Femur (tissue), 1 donor: ENCODE measurements at regions not wholly inside any gene's neighbourhood (a gene's known extent, or its start where the extent isn't known, plus 50 kb on each side); places are given as distances from the start of the nearest gene placed in this dataset.

Experiments used
- DNase-seq: peaks from one replicate; pipeline ENCODE4 v3.0.0-alpha.2; 2017

DNA sequence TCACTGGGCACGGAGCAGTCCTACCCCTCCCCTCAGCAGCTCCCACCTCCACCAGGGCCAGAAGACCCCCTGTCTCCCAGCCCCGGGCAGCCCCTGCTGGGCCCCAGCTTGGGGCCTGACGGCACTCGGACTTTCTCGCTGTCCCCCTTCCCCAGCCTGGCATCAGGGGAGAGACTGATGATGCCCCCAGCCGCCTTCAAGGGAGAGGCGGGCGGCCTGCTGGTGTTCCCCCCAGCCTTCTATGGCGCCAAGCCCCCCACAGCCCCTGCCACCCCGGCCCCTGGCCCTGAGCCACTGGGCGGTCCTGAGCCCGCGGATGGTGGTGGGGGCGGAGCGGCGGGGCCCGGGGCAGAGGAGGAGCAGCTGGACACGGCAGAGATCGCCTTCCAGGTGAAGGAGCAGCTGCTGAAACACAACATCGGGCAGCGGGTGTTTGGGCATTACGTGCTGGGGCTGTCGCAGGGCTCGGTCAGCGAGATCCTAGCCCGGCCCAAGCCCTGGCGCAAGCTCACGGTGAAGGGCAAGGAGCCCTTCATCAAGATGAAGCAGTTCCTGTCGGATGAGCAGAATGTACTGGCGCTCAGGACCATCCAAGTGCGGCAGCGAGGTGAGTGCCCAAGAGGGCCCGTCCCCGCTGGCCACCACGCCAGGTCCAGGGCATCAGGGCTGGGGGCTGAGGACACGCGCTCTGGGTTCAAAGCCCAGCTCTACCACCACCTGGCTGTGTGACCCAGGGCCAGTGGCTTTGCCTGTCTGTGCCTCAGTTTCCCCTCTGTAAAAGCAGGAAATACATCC, 58.6 kb downstream of the PHETA1 start:
- DNase-seq = no peak

DNA sequence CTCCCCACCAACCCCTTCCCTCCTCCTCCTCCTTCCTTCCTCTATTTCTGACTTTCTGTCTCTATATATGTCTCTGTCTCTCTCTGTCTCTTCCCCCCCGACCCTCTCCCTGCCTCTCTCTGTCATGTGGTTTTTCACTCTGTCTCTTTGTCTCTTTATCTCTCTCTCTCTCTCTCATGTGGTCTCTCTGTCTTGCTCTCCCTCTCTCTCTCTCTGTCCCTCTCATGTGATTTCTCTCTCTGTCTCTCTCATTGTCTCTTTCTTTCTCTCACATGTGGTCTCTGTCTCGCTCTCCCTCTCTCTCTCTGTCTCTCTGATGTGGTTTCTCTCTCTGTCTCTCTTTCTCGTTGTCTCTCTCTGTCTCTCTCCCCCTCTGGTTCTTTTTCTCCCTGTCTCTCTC, 59.3 kb downstream of the PHETA1 start:
- DNase-seq = no peak

DNA sequence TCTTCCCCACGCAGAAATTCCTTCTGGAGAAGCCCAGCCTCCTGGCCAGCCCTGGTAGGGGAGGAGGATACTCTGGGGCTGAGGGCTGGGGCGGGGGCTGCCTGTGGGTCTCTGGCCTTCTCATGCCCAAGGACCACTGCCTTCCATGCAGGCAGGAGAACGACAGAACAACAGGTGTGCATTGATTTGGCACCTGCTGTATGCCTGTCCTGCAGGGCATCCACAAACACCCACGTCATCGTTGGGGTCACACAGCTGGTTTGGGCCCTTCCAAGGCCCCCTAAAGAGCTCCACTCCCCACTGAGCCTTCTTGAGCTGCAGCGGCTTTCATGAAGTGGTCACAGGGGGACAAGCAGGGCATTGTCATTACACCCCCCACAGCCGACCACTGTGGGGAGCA, 60.4 kb downstream of the PHETA1 start:
- no peak for DNase-seq

DNA sequence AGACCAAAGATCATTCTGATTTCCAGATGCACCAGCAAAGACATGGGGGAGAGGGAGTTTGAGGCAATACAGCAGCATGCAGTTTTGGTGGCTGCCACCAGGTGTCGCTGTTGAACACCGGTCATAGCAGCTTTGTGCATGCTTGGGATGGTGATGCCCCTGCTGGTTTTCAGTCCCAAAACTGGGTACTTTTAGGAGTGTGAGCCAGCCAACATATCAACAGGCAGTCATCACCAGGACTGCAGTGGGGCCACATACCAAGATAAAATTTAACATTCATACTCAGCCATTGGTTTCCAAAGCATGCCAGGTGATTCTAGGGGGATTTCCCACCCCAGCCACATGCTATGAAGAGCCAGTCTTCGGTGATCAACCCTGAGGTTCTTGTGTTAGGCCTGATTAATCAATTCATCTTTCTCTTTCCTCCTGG, 64.2 kb downstream of the PHETA1 start:
- DNase-seq = no peak

DNA sequence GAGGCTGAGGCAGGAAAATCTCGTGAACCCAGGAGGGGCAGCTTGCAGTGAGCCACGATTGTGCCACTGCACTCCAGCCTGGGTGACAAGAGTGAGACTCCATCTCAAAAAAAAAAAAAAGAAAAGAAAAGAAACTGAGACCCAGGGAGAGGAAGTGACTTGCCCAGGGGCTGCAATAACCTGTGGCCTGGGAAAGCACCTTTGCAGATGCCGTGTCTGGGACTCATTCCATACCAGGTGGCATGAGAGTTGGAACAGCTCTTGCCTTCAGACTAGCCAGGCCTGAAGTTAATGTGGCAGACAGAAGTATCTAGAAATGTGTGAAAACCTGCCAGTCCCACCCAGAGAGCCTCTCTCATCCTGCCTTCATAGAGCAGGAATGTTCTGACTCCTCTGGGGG, 65.4 kb downstream of the PHETA1 start:
- no peak for DNase-seq

DNA sequence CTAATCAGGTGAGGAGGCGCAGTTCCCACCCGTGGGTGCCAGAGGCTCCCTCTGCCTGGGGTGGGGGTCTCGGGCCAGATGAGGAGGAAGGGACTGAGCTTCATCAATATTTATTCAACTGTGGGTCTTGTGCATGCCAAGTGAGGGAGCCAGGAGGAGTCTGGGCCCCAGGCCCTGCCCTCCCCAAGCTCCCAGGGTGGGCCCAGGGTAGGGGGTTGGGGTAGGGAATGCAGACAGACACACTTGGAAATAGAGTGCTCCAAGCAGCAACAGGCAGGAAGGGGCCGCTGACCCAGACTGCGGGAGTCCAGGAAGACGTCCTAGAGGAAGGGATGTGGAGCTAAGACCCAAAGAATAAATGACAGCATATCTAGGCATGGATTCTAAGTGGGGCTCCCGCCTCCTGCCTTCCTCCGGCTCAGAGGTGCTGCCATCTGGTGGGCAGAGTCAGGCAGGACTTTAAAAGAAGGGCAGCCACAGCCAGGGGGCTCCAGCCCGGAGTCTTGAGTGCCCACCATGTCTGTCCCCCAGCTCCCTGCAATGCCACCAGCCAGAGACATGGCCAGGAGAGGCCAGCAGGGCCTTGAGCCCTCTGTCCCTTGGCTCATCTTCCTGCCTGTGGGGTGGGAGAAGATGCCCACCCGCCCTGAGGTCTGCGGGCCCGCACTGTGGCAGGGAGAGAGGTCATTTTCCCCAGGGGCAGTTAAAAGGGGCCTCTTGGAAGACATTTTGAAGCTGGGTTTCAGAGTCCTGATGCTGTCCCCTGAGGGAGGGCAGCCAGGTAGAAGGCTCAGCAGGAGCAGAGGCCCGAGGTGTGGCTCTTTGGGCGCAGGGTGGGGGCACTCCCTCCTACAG, 70.1 kb downstream of the PHETA1 start:
- DNase-seq = peak; percentile 68

DNA sequence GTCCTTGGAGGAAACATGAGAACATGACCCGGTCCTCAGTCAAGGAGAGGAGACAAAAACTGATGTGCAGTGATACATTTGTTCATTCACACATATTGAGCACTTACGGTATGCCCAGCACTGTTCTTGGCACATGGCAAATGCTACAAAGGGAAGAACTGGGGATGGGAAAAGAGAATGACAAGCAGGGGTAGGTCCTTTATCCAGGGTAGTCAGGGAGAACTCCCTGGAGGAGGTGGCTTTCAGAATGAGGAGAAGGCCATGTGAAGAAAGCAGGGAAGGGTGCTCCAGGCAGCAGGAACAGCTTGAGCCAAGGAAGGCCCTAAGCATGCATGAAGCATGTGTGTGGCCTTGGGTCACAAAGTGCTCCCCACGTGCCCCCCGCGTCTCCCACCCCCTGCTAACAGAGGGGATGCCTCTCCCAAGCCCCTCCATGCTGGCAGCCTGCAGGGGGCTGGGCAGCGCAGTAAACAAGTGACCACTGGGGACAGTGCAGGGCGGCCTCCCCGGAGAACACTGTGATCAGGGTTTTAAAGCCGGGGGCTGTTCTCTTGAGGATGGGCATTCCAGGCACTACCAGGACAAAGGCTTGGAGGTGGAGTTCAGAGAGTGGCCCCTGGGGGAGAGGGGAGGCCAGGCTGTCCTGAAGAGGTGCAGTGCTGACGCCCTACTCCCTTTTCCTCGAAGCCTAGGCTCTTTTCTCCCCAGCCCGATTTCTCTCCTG, 71.0 kb downstream of the PHETA1 start:
- no peak for DNase-seq

DNA sequence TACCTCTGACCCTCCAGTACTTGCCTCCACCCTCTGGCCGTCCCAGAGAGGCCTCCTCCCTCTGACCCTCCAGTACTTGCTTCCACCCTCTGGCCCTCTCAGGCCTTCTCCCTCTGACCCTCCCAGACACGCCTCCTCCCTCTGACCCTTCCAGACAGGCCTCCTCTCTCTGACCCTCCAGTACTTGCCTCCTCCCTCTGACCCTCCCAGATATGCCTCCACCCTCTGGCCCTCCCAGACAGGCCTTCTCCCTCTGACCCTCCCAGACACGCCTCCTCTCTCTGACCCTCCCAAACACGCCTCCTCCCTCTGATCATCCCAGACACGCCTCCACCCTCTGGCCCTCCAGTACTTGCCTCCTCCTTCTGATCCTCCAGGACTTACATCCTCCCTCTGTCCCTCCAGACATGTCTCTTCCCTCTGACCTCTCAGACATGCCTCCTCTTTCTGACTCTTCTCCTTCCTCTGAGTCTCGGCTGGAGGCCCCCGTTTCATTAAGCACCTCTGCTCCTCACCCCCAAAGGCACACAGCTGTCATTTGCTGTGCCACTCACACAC, 71.9 kb downstream of the PHETA1 start:
- DNase-seq = no peak

DNA sequence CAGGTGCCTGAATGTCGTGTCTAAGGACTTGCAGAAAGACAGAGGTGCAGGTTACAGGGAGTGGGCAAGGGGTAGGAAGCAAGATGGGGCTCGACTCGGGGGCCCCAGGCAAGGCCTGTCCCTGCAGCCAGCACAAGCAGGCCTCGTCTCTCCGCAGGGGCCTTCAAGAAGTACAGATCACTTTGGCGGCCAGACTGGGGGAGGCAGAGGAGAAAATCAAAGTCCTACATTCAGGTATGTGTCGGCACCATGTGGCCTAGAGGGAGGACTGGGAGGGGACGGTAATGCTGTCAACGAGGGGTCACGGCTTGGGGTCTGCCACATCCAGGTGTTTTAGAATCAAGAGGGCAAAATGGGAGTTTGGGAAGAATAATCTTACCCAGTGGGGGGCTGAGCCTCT, 73.7 kb downstream of the PHETA1 start:
- no peak for DNase-seq

DNA sequence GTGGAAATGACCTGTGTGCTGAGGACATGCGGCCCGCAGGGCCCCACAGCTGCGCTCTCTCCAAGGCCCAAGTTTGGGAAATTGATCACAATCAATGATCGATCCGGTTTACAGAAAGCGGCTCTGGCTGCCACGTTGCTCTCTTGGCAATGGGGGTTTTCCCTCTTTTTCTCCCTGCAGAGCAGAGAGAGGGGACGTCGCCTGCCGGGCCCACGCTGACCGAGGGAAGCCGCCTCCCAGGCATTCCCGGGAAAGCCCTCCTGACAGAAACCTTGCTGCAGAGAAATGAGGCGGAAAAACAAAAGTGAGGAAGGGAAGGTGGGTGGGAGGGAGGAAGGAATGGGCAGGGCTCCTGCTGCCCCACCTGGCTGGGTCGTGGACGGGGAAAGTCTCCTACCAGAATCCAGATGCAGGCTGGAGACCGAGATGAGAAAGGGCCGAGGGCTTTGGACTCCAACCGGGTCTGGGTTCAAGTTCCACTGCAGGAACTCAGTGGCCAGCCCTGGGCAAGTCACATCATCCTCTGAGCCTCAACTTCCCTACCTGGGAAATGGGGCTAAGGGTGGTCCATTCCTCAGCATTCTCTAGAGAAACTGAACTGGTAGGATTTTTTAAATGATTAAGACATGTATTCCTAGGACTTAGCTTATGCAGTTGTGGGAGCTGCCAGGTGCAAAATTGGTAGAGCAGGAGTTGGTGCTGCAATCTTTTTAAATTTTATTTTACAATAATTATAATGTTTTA, 75.5 kb downstream of the PHETA1 start:
- no peak for DNase-seq

DNA sequence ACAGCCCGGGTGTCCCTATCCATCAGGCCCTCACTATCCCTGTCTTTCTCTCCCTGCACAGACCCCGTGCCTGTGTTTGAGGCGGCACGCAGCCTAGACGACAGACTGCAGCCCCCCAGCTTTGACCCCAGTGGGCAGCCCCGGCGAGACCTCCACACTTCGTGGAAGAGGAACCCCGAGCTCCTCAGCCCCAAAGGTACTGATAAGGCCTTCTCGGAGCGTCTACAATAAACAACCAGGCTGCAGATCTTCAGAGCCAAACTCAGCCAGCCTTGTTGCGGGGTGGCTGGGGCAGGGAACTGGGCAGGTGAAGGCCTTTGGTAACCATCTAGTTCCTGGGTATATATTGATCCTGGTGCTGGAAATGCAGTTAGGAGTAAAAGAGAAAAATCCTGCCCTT, 77.5 kb downstream of the PHETA1 start:
- no peak for DNase-seq

DNA sequence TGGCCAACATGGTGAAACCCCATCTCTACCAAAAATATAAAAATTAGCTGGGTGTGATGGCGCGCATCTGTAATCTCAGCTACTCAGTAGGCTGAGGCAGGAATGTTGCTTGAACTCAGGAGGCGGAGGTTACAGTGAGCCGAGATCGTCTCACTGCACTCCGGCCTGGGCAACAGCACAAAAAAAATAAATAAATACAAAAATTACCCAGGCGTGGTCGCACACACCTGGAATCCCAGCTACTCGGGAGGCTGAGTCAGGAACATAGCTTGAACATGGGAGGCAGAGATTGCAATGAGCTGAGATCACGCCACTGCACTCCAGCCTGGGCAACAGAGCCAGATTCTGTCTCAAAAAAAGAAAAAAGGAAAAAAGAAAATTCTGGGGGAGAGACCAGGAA, 80.1 kb downstream of the PHETA1 start:
- no peak for DNase-seq

DNA sequence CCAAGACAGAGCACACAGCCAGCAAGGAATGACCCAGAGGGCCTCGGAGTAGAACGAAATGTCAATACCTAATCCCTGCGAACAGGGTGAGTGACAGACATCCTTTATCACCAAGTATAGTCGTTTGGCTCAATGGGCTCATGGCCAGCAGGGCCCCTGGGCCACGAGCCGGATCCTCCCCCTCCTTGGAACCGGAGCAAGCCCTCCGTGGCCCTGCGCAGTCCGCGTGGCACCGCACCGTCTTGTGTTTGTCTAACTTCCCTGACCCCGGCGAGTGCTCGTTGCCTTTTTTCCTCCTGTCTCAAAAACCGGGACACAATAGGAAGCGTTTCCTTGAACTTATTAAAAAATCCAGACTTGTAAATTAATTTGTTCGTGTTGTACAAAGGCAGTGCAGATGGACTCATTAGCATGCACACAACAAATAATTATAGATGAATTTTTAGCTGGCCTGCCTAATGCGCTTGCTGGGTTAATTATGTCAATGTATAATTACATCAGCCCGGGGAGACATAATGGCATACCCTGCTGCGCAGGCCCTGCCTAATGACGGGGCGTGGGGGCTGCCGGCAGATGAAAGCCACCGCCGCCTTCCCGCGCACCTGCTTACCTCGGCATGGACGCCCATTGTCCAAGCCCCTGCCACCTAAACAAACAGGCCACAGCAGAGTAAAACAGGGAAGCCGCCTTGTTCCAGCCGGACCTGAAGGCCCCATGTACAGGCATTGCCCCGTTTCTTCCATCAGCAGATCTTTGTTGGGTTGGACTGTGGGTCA, 81.6 kb downstream of the PHETA1 start:
- no peak for DNase-seq

DNA sequence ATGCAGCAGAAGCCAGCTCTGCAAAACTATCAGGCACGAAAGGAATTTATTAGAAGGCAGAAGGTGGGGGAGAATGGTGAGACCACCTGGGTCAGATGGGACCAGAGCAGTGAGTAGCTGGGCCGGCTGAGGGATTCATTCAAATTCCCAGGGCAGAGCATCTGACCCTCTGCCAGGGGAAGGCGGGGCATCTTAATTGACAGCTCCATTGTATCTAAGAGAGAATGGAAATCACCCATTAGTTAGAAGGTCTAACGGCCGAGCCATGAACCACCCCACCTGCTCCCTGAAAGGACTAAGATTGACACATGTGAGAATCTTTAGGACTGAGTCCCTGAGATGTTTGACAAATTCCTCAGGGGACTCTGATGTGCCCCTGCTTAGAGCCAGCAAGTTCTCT, 83.7 kb downstream of the PHETA1 start:
- DNase-seq = no peak

DNA sequence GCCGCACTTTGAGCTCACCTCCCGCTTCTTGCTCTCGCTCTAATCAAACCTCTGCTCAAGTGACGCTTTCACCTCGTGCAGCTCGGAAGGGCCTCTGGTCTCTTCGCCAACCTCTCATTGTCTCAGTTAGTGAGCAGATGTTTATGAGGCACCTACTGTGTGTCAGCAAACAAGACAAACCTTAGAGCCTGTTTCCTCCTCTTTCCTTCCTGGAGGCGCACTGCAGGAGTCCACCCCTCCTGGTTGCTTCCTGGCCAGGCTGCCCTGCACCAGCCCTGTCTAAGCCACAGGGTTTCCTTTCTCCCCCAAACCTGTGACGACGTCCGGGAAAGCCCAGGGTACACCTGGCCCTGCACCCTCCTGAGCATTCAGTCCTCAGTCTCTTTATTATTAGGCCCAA, 84.2 kb downstream of the PHETA1 start:
- DNase-seq = no peak

DNA sequence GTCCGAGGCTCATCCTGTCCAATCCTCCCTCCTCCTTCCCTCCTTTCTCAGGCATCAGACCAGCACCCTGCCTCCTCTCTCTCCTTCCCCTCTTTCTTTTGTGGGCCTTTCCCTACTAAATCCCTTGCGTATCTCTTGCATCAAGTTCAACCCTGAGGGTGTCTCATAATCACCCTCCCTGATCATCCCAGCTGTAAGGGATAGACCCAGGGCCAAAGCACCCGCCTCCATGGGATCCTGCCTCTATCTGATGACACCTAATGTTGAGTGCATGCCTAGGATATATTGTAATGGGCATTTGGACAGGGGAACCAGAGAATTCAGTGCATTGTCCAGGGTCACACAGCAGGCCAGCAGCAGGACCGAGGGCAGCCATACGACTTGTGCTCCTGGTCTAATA, 84.9 kb downstream of the PHETA1 start:
- DNase-seq = no peak

DNA sequence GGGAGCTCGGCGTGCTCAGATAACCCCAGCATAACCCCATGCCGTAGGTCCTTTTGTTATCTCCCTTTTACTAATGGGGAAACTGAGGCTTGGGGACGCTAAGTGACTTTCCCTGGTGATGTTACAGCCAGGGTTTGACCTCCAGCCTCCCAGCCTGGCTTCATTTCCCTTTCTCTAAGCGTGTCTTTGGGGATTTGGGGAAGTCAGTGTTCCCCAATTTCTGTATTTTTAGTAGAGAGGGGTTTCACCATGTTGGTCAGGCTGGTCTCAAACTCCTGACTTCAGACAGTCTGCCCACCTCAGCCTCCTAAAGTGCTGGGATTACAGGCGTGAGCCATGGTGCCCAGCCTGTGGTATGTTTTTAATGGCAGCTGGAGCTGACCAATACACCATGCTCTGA, 85.4 kb downstream of the PHETA1 start:
- DNase-seq = no peak

DNA sequence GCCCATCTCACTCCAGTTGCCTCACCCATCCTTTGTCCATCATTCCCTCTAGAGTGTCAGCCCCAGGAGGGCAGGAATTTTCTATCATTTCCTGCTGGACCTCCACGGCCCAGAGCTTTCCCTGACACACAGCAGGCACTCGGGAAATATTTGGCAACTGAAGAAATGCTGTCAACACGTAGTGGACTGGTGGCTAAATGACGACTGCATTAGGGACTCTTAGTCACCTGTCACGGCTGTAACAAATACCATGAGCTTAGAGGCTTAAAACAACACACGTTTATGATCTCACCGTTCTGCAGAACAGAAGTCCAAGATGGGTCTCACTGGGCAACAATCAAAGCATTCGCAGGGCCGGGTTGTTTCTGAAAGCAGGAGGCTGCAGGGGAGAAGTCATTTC, 91.3 kb downstream of the PHETA1 start:
- DNase-seq = no peak

DNA sequence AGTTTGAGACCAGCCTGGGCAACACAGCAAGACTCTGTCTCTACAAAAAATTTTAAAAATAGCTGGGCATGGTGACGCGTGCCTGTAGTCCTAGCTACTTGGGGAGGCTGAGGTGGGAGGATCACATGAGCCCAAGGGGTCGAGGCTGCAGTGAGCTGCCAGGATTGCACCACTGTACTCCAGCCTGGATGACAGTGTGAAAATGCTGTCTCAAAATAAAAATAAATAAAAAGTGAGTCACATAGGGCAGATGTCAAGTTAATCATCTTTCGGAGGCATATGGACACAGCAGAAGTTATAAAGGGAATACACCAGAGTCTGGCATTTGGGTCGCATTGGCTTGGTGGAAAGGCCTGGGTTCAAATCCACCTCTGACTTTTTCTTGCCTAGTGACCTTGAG, 92.7 kb downstream of the PHETA1 start:
- no peak for DNase-seq

DNA sequence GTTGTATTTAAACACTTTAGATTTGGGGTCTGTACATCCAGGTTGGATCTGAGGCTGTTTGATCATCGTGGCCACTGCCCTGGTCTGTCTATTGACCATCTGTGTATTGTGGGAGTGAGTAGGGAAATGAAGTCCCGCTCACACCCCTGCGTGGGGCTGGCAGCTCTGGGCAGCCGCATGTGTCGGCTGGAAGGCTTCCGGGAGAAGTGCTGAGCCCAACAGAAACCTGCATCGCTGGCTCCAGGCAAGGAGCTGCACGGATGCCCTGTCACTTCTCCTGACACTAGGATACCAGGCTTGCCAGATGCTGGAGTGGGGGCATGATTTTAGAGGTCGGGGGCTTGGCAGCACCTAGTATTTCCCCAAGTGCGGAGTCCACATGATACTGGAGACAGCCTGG, 93.6 kb downstream of the PHETA1 start:
- DNase-seq = no peak

DNA sequence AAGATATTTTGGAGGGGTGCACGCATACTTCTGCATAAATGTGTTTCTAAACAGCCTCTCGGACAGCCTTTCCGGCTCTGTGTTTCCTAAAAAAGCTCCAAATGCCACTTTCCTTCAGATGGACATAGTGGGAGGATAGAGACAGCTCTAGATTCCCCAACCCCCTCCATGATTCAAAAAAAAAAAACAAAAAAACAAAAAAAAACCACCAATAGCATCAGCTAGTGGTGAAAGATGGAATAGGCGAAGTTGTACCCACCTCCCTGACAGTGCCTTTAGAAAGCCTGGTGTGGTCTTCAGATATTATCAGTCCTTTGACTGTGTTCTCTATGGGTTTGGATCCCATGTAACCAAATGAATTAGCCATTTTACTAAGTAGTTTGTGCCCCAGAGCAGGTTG, 94.1 kb downstream of the PHETA1 start:
- DNase-seq = no peak
